NCI-H1048 (cell line): ENCODE measurements at regions not wholly inside any gene's neighbourhood (a gene's known extent, or its start where the extent isn't known, plus 50 kb on each side); places are given as distances from the start of the nearest gene placed in this dataset.

Source experiments
- DNase-seq: peaks from one replicate; lab custom pipeline; 2025; lab: John Stamatoyannopoulos, UW

DNA sequence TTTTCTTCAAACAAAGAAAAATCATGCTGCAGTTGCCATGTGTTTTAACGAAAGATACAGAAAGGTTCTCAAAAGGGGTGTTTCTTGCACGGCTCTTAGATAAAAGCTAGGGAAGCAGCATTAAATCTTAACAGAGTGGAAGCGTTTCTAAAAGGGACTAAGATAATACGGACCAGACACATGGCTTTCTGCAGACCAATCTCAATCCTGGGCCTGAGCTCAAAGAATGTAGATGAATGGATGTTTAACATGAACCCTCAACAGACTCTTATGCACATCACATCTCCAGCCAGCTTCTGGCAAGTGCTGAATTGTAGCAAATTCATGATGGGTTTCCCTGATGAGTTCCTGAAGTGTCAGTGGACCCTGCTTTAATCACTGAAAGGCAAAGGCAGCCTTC, 80.2 kb upstream of the COX10 start:
- DNase-seq, result no peak

GRCh38 chr17:13993106-13993505, 76.2 kb upstream of the COX10 start:
- no peak for DNase-seq

- DNase-seq, result no peak
Observed at GRCh38 chr17:13994050-13994449, 75.3 kb upstream of the COX10 start.

GRCh38 chr17:13995856-13996271, 73.4 kb upstream of the COX10 start:
- DNase-seq, result no peak

GRCh38 chr17:13996276-13996675, 73.0 kb upstream of the COX10 start:
- no peak for DNase-seq

GRCh38 chr17:13996748-13997147, 72.6 kb upstream of the COX10 start:
- no peak for DNase-seq

- no peak for DNase-seq
Observed at GRCh38 chr17:14004927-14005620, 64.2 kb upstream of the COX10 start.

- no peak for DNase-seq
Observed at GRCh38 chr17:14006249-14006942, 62.9 kb upstream of the COX10 start.

DNA sequence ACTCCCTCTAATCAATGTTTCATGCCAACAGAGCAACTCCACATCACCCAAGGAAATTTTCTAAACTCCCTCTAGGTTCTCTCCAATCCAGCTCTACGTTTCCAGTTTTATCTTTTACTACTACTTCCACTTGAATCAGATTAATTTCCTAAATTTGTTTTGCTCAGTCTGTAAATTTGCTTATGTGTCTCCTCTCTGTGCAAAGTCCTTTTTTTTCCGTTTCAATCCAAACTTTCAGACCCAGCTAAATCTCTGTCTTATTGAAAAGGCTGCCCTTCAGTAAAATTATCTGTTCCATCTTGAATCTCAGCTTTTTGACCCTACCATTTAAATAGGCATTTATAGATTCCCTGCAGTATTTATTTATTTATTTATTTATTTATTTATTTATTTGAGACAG, 61.4 kb upstream of the COX10 start:
- DNase-seq, result no peak

DNA sequence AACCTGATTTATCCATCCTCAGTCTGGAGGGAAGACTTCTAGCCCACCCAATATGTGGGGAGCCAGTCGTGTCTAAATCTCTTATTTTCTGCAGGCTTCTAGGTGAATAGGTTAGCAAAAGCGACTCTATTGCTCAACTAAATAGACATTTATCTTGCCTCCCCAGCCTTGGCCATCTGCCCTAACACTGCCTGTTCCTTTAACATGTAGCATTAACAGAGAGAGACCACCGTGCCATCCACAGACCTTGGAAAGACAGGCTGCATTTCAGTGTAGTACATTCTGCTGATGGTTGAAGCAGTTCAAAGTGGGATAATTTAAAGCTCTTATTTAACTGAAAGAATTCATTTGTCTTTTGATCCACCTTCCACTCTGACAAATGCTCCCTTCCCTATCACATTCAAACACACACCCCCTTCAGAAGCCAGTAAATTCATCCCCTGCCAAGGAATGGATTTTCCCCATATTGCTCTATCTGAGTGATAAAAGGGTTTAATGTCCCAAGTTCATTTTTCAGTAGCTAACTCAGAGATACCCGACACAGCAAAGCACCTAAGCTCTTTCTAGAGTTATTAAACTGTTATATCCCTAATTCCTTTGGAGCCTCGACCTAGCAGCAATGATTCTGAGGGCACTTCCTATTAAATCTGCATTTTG, 58.1 kb upstream of the COX10 start:
- no peak for DNase-seq

DNA sequence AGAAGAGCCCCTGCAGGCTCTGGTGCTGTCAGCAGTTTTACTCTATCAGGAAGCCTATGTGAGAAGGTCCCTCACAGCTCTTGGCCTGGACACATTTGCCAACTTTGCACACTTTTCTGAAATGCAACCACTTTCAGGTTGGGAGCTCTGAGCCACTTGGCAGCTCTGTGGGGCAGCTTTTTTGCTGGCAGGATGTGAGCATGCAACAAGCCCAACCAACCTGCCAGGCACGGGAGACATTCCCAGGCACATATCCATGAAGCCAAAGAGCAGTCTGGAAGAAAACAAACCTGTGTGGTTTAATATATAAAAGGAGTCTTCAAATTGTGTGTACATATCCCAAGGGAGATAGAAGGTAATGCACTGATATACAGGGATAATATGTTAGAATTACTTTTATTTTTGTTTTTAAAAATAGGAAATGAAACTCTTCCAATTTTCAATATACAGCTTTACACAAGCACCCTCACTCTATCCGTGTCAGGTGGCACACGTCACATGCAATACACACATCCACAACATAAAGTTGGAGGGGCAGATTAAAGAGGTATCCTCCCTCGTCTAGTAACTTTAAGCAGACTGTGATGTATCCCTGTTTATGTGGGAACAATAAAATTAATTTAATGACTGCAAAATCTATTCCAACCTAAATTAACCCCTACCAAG, 57.4 kb upstream of the COX10 start:
- DNase-seq, result no peak

GRCh38 chr17:14014657-14015056, 54.6 kb upstream of the COX10 start:
- no peak for DNase-seq

GRCh38 chr17:14015271-14015670, 54.0 kb upstream of the COX10 start:
- no peak for DNase-seq

- DNase-seq, result no peak
Observed at GRCh38 chr17:14016858-14017257, 52.4 kb upstream of the COX10 start.

DNA sequence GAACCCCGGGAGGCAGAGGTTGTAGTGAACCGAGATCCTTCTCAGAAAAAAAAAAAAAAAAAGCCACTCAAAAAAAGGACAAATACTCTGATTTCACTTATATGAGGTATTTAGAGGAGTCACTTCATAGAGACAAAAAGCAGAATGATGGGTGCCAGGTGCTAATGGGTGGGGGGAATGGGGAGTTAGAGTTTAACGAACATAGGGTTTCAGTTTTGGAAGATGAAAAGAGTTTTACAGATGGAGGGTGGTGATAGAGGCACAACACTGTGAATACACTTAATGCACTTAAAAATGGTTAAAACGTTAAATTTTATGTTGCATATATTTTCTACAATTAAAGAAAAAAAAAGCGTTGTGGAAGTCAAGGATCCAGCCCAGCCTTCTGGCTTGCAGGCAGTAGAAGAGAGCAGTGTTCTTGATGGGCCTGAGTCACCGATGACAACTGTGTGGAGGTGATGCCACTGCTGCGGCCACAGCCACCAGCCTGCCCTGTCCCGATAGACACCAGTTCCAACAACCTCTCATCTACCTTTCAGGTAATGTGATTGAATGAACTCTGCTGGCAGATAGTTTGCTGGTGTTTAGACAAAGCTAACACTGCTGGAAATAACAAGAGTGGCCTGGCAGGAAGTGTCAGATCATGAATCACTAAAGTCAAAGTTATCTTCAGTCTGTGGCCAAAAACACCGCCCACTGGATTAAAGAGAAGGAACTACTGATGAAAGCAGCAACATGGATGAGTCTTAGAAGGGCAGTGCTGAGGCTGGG, 49.9 kb upstream of the COX10 start:
- DNase-seq, result no peak
